Natural killer cell treated with Interleukin-12 subunit alpha and Interleukin-12 subunit beta and Interleukin-15 and Interleukin-18, amount 100 ng/mL, for 72 hours (primary cell): ENCODE measurements at regions not wholly inside any gene's neighbourhood (a gene's known extent, or its start where the extent isn't known, plus 50 kb on each side); places are given as distances from the start of the nearest gene placed in this dataset.

Experiments used
- ATAC-seq, 2 donors: fragments of 150-1000 bp; cut with Tn5 transposase in 1 of 2; sonication (Bioruptor Pico), chemical (Tn5 transposase) in 1 of 2; 2 replicates each; pipeline ENCODE4 v1.10.0; 2021
- DNase-seq: peaks from one replicate; pipeline ENCODE4 v3.0.0; 2022; ENCODE audit warnings: low spot score
- H3K27ac Mint-ChIP-seq, 2 donors: 1 replicate in 1 of 2; 2 replicates in 1 of 2; pipeline ENCODE4 v1.8.0; 2022; ENCODE audit warnings: mixed read lengths in 2 of 2, mild to moderate bottlenecking in 1 of 2, moderate library complexity in 1 of 2
- H3K27me3 Mint-ChIP-seq, 2 donors: 1 replicate in 1 of 2; 2 replicates in 1 of 2; pipeline ENCODE4 v1.8.0; 2022; ENCODE audit warnings: mixed read lengths in 2 of 2
- H3K36me3 Mint-ChIP-seq: one replicate; pipeline ENCODE4 v1.8.0; 2022; ENCODE audit warnings: mixed read lengths
- H3K4me1 Mint-ChIP-seq, 2 donors: 1 replicate in 1 of 2; 2 replicates in 1 of 2; pipeline ENCODE4 v1.8.0; 2022; ENCODE audit warnings: low read depth in 2 of 2, mixed read lengths in 2 of 2, mild to moderate bottlenecking in 1 of 2
- H3K4me3 Mint-ChIP-seq: one replicate; pipeline ENCODE4 v1.8.0; 2022; ENCODE audit warnings: mixed read lengths
- H3K9me3 Mint-ChIP-seq: 2 replicates; pipeline ENCODE4 v1.8.0; 2022; ENCODE audit warnings: mixed read lengths

- Mint-ChIP-seq H3K27ac (no peak overlapping the region), H3K9me3 (no peaks in the 10 kb centered on the region), H3K4me1 (peaks cover 3 to 4% of the 10 kb centered on the region in 2 donors), H3K27me3 (peaks cover 20 to 34% of the 10 kb centered on the region in 2 donors), H3K36me3 (no peaks in the 10 kb centered on the region), H3K4me3 (no peak overlapping the region)
- ATAC-seq (no peak), DNase-seq (no peak)
Measured at GRCh38 chr22:48144318-48144717, 1381.9 kb downstream of the TBC1D22A start.

GRCh38 chr22:48143856-48144255, 1381.4 kb downstream of the TBC1D22A start:
- no peak for ATAC-seq
- peaks cover 20 to 36% of the 10 kb centered on the region in 2 donors for H3K27me3 Mint-ChIP-seq
- no peak overlapping the region for H3K27ac Mint-ChIP-seq
- no peaks in the 10 kb centered on the region for H3K9me3 Mint-ChIP-seq
- H3K4me1 Mint-ChIP-seq, result peaks cover 8 to 9% of the 10 kb centered on the region in 2 donors
- H3K36me3 Mint-ChIP-seq, result no peaks in the 10 kb centered on the region
- no peak for DNase-seq
- H3K4me3 Mint-ChIP-seq, result no peak overlapping the region

- Mint-ChIP-seq H3K27ac (no peak overlapping the region), H3K36me3 (no peaks in the 10 kb centered on the region), H3K9me3 (no peaks in the 10 kb centered on the region), H3K27me3 (peaks cover 20 to 40% of the 10 kb centered on the region in 2 donors), H3K4me3 (no peak overlapping the region), H3K4me1 (peaks cover 13 to 14% of the 10 kb centered on the region in 2 donors)
- no peak for DNase-seq
- ATAC-seq, result no peak
Measured at GRCh38 chr22:48142388-48142787, 1379.9 kb downstream of the TBC1D22A start.

- no peak overlapping the region for H3K4me3 Mint-ChIP-seq
- ATAC-seq (no peak), DNase-seq (no peak)
- H3K27ac Mint-ChIP-seq, result no peak overlapping the region
- peaks cover 13 to 14% of the 10 kb centered on the region in 2 donors for H3K4me1 Mint-ChIP-seq
- H3K9me3 Mint-ChIP-seq, result no peaks in the 10 kb centered on the region
- H3K27me3 Mint-ChIP-seq, result peaks cover 20 to 34% of the 10 kb centered on the region in 2 donors
- no peaks in the 10 kb centered on the region for H3K36me3 Mint-ChIP-seq
Measured at GRCh38 chr22:48141301-48141700, 1378.9 kb downstream of the TBC1D22A start.

- Mint-ChIP-seq H3K4me1 (peaks cover 13 to 14% of the 10 kb centered on the region in 2 donors), H3K27me3 (peaks cover 16 to 28% of the 10 kb centered on the region in 2 donors), H3K36me3 (no peaks in the 10 kb centered on the region), H3K4me3 (no peak overlapping the region), H3K27ac (no peak overlapping the region), H3K9me3 (no peaks in the 10 kb centered on the region)
- peak in 1 of 2 donors; percentile 27 for ATAC-seq
- no peak for DNase-seq
Measured at GRCh38 chr22:48140261-48140813, 1377.9 kb downstream of the TBC1D22A start.

GRCh38 chr22:48139776-48140175, 1377.3 kb downstream of the TBC1D22A start:
- DNase-seq (no peak), ATAC-seq (no peak)
- Mint-ChIP-seq H3K4me3 (no peak overlapping the region), H3K27me3 (peaks cover 10 to 23% of the 10 kb centered on the region in 2 donors), H3K36me3 (no peaks in the 10 kb centered on the region), H3K27ac (no peak overlapping the region), H3K9me3 (no peaks in the 10 kb centered on the region), H3K4me1 (peaks cover 13 to 14% of the 10 kb centered on the region in 2 donors)

- Mint-ChIP-seq H3K9me3 (no peaks in the 10 kb centered on the region), H3K4me3 (no peak overlapping the region), H3K27me3 (peaks cover under 1 to 18% of the 10 kb centered on the region in 2 donors), H3K27ac (no peak overlapping the region), H3K36me3 (no peaks in the 10 kb centered on the region), H3K4me1 (peaks cover 13 to 14% of the 10 kb centered on the region in 2 donors)
- no peak for ATAC-seq
- DNase-seq, result no peak
Measured at GRCh38 chr22:48138855-48139254, 1376.4 kb downstream of the TBC1D22A start.

GRCh38 chr22:48138427-48138826, 1376.0 kb downstream of the TBC1D22A start:
- Mint-ChIP-seq H3K27ac (no peak overlapping the region), H3K9me3 (no peaks in the 10 kb centered on the region), H3K4me3 (no peak overlapping the region)

GRCh38 chr22:48137640-48138039, 1375.2 kb downstream of the TBC1D22A start:
- no peak for ATAC-seq
- Mint-ChIP-seq H3K4me3 (no peak overlapping the region), H3K27ac (no peak overlapping the region), H3K36me3 (no peaks in the 10 kb centered on the region), H3K4me1 (peaks cover 13 to 14% of the 10 kb centered on the region in 2 donors), H3K9me3 (no peaks in the 10 kb centered on the region), H3K27me3 (peaks cover 0 to 12% of the 10 kb centered on the region in 2 donors)
- DNase-seq, result no peak

More at GRCh38 chr22:48138427-48138826, 1376.0 kb downstream of the TBC1D22A start:
- DNase-seq (no peak), ATAC-seq (no peak)
- Mint-ChIP-seq H3K36me3 (no peaks in the 10 kb centered on the region), H3K4me1 (peaks cover 13 to 14% of the 10 kb centered on the region in 2 donors), H3K27me3 (peaks cover 0 to 16% of the 10 kb centered on the region in 2 donors)

- ATAC-seq, result no peak
- Mint-ChIP-seq H3K4me1 (peaks cover 13 to 14% of the 10 kb centered on the region in 2 donors), H3K9me3 (no peaks in the 10 kb centered on the region), H3K27me3 (peaks cover 13 to 24% of the 10 kb centered on the region in 2 donors), H3K4me3 (no peak overlapping the region), H3K36me3 (no peaks in the 10 kb centered on the region), H3K27ac (no peak overlapping the region)
- no peak for DNase-seq
Measured at GRCh38 chr22:48135592-48135991, 1373.1 kb downstream of the TBC1D22A start.

GRCh38 chr22:48125416-48125815, 1363.0 kb downstream of the TBC1D22A start:
- H3K4me1 Mint-ChIP-seq, result peaks cover 0 to 4% of the 10 kb centered on the region in 2 donors
- no peaks in the 10 kb centered on the region for H3K9me3 Mint-ChIP-seq
- peaks cover 13 to 16% of the 10 kb centered on the region in 2 donors for H3K27me3 Mint-ChIP-seq
- no peaks in the 10 kb centered on the region for H3K36me3 Mint-ChIP-seq
- H3K4me3 Mint-ChIP-seq, result no peak overlapping the region
- no peak for ATAC-seq
- H3K27ac Mint-ChIP-seq, result no peak overlapping the region
- DNase-seq, result no peak

GRCh38 chr22:48121984-48122383, 1359.5 kb downstream of the TBC1D22A start:
- Mint-ChIP-seq H3K27me3 (peaks cover 12 to 27% of the 10 kb centered on the region in 2 donors), H3K9me3 (no peaks in the 10 kb centered on the region), H3K4me3 (no peak overlapping the region), H3K27ac (no peak overlapping the region), H3K4me1 (no peaks in the 10 kb centered on the region), H3K36me3 (no peaks in the 10 kb centered on the region)
- ATAC-seq, result no peak
- DNase-seq, result no peak

GRCh38 chr22:48118654-48119053, 1356.2 kb downstream of the TBC1D22A start:
- peaks cover 3 to 5% of the 10 kb centered on the region in 2 donors for H3K4me1 Mint-ChIP-seq
- DNase-seq, result no peak
- peaks cover 6 to 33% of the 10 kb centered on the region in 2 donors for H3K27me3 Mint-ChIP-seq
- H3K9me3 Mint-ChIP-seq, result no peaks in the 10 kb centered on the region
- no peak overlapping the region for H3K4me3 Mint-ChIP-seq
- no peak overlapping the region for H3K27ac Mint-ChIP-seq
- H3K36me3 Mint-ChIP-seq, result peaks cover 5% of the 10 kb centered on the region
- ATAC-seq, result no peak

- ATAC-seq (no peak), DNase-seq (no peak)
- peaks cover 5% of the 10 kb centered on the region for H3K36me3 Mint-ChIP-seq
- H3K4me3 Mint-ChIP-seq, result no peak overlapping the region
- H3K27me3 Mint-ChIP-seq, result peaks cover 6 to 32% of the 10 kb centered on the region in 2 donors
- H3K9me3 Mint-ChIP-seq, result no peaks in the 10 kb centered on the region
- no peak overlapping the region for H3K27ac Mint-ChIP-seq
- peaks cover 7 to 11% of the 10 kb centered on the region in 2 donors for H3K4me1 Mint-ChIP-seq
Measured at GRCh38 chr22:48116871-48117270, 1354.4 kb downstream of the TBC1D22A start.
